HEK293 (cell line): ENCODE measurements at regions not wholly inside any gene's neighbourhood (a gene's known extent, or its start where the extent isn't known, plus 50 kb on each side); places are given as distances from the start of the nearest gene placed in this dataset.

Experiments
- OVOL3 ChIP-seq: fragments of 450-650 bp; formaldehyde crosslinking; IDR thresholded peaks from 2 replicates; pipeline ENCODE4 v1.5.1; 2016; ENCODE audit warnings: missing biosample characterization, missing genetic modification characterization
- TCF7L2 ChIP-seq: IDR thresholded peaks from 2 replicates; pipeline ENCODE4 v1.6.1; 2011; ENCODE audit warnings: low read depth, mild to moderate bottlenecking, inconsistent platforms, low read length, moderate library complexity, borderline replicate concordance
- ZNF140 ChIP-seq: fragments of 450-650 bp; formaldehyde crosslinking; IDR thresholded peaks from 2 replicates; pipeline ENCODE4 v1.5.1; 2016; ENCODE audit warnings: missing biosample characterization, missing genetic modification characterization
- ZNF214 ChIP-seq: fragments of 450-650 bp; formaldehyde crosslinking; IDR thresholded peaks from 2 replicates; pipeline ENCODE4 v1.5.1; 2017; ENCODE audit warnings: missing biosample characterization, mild to moderate bottlenecking, missing genetic modification characterization, borderline replicate concordance
- ZNF670 ChIP-seq: fragments of 450-650 bp; formaldehyde crosslinking; IDR thresholded peaks from 2 replicates; pipeline ENCODE4 v1.5.1; 2016; ENCODE audit warnings: missing biosample characterization, missing genetic modification characterization, low read depth
- TF ChIP-seq, protein P1 (sequence below): fragments of 450-650 bp; formaldehyde crosslinking; IDR thresholded peaks from 2 replicates; pipeline ENCODE4 v1.5.1; 2016; ENCODE audit warnings: missing biosample characterization, missing genetic modification characterization
- TF ChIP-seq, protein P2 (sequence below): fragments of 450-650 bp; formaldehyde crosslinking; IDR thresholded peaks from 2 replicates; pipeline ENCODE4 v1.5.1; 2016; ENCODE audit warnings: missing biosample characterization, missing genetic modification characterization, low read depth
- TF ChIP-seq, protein P3 (sequence below): fragments of 450-650 bp; formaldehyde crosslinking; conservative IDR thresholded peaks from 2 replicates; pipeline ENCODE4 v1.5.1; 2016; ENCODE audit warnings: low read depth, missing biosample characterization, missing genetic modification characterization
- TF ChIP-seq, protein P4 (sequence below): fragments of 450-650 bp; formaldehyde crosslinking; IDR thresholded peaks from 2 replicates; pipeline ENCODE4 v1.5.1; 2016; ENCODE audit warnings: missing biosample characterization, missing genetic modification characterization

DNA sequence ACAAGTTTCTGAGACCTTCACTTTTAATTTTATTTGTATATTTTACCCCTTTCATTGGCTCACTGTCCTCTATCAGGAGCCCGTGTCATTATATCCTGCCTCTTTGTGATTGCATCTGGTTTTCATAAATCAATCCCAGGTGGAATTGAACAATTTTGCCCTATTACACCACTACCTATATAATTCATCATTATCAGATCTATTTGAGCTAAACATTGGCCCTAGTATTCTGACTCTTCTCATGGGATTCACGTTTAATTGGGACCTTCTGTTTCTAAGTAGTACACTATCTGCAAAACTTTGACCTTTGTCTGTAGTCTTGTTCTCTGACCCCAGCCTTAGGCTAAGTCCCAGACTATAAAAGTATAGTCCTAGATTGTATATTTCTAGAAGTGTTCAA lies 114.1 kb downstream of the FAT4 start:
- TF ChIP-seq, protein P1, sequence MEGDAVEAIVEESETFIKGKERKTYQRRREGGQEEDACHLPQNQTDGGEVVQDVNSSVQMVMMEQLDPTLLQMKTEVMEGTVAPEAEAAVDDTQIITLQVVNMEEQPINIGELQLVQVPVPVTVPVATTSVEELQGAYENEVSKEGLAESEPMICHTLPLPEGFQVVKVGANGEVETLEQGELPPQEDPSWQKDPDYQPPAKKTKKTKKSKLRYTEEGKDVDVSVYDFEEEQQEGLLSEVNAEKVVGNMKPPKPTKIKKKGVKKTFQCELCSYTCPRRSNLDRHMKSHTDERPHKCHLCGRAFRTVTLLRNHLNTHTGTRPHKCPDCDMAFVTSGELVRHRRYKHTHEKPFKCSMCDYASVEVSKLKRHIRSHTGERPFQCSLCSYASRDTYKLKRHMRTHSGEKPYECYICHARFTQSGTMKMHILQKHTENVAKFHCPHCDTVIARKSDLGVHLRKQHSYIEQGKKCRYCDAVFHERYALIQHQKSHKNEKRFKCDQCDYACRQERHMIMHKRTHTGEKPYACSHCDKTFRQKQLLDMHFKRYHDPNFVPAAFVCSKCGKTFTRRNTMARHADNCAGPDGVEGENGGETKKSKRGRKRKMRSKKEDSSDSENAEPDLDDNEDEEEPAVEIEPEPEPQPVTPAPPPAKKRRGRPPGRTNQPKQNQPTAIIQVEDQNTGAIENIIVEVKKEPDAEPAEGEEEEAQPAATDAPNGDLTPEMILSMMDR = no peak
- no peak for TF ChIP-seq ZNF140 (tag by site-specific recombination)
- TF ChIP-seq ZNF214 (tag by site-specific recombination) = no peak
- TF ChIP-seq, protein P2, sequence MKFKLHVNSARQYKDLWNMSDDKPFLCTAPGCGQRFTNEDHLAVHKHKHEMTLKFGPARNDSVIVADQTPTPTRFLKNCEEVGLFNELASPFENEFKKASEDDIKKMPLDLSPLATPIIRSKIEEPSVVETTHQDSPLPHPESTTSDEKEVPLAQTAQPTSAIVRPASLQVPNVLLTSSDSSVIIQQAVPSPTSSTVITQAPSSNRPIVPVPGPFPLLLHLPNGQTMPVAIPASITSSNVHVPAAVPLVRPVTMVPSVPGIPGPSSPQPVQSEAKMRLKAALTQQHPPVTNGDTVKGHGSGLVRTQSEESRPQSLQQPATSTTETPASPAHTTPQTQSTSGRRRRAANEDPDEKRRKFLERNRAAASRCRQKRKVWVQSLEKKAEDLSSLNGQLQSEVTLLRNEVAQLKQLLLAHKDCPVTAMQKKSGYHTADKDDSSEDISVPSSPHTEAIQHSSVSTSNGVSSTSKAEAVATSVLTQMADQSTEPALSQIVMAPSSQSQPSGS (tag by site-specific recombination) = no peak
- TF ChIP-seq ZNF670 = no peak
- TF ChIP-seq, protein P3, sequence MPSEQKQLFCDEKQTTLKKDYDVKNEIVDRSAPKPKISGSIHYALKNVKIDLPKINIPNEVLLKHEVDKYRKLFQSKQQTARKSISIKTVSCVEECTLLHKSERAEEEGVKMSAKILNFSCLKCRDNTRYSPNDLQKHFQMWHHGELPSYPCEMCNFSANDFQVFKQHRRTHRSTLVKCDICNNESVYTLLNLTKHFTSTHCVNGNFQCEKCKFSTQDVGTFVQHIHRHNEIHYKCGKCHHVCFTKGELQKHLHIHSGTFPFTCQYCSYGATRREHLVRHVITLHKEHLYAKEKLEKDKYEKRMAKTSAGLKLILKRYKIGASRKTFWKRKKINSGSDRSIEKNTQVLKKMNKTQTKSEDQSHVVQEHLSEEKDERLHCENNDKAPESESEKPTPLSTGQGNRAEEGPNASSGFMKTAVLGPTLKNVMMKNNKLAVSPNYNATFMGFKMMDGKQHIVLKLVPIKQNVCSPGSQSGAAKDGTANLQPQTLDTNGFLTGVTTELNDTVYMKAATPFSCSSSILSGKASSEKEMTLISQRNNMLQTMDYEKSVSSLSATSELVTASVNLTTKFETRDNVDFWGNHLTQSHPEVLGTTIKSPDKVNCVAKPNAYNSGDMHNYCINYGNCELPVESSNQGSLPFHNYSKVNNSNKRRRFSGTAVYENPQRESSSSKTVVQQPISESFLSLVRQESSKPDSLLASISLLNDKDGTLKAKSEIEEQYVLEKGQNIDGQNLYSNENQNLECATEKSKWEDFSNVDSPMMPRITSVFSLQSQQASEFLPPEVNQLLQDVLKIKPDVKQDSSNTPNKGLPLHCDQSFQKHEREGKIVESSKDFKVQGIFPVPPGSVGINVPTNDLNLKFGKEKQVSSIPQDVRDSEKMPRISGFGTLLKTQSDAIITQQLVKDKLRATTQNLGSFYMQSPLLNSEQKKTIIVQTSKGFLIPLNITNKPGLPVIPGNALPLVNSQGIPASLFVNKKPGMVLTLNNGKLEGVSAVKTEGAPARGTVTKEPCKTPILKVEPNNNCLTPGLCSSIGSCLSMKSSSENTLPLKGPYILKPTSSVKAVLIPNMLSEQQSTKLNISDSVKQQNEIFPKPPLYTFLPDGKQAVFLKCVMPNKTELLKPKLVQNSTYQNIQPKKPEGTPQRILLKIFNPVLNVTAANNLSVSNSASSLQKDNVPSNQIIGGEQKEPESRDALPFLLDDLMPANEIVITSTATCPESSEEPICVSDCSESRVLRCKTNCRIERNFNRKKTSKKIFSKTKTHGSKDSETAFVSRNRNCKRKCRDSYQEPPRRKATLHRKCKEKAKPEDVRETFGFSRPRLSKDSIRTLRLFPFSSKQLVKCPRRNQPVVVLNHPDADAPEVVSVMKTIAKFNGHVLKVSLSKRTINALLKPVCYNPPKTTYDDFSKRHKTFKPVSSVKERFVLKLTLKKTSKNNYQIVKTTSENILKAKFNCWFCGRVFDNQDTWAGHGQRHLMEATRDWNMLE (tag by site-specific recombination) = no peak
- TF ChIP-seq, protein P4, sequence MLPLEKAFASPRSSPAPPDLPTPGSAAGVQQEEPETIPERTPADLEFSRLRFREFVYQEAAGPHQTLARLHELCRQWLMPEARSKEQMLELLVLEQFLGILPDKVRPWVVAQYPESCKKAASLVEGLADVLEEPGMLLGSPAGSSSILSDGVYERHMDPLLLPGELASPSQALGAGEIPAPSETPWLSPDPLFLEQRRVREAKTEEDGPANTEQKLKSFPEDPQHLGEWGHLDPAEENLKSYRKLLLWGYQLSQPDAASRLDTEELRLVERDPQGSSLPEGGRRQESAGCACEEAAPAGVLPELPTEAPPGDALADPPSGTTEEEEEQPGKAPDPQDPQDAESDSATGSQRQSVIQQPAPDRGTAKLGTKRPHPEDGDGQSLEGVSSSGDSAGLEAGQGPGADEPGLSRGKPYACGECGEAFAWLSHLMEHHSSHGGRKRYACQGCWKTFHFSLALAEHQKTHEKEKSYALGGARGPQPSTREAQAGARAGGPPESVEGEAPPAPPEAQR (tag by site-specific recombination) = no peak
- no peak for TF ChIP-seq OVOL3 (tag by site-specific recombination)
- no peak for TF ChIP-seq TCF7L2
